ENCODE measurements at regions not wholly inside any gene's neighbourhood (a gene's known extent, or its start where the extent isn't known, plus 50 kb on each side); places are given as distances from the start of the nearest gene placed in this dataset.

- TF ChIP-seq CREB5 (CRISPR knock-in tag; IDR thresholded peaks at IDR 0.05; ENCODE audit: low read depth), result no peak
- TF ChIP-seq, protein P1, sequence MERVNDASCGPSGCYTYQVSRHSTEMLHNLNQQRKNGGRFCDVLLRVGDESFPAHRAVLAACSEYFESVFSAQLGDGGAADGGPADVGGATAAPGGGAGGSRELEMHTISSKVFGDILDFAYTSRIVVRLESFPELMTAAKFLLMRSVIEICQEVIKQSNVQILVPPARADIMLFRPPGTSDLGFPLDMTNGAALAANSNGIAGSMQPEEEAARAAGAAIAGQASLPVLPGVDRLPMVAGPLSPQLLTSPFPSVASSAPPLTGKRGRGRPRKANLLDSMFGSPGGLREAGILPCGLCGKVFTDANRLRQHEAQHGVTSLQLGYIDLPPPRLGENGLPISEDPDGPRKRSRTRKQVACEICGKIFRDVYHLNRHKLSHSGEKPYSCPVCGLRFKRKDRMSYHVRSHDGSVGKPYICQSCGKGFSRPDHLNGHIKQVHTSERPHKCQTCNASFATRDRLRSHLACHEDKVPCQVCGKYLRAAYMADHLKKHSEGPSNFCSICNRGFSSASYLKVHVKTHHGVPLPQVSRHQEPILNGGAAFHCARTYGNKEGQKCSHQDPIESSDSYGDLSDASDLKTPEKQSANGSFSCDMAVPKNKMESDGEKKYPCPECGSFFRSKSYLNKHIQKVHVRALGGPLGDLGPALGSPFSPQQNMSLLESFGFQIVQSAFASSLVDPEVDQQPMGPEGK (CRISPR knock-in tag; IDR thresholded peaks at IDR 0.05; ENCODE audit: borderline replicate concordance), result no peak
- no peak for TF ChIP-seq RARB (CRISPR knock-in tag; IDR thresholded peaks at IDR 0.05)
- TF ChIP-seq TCF4 (CRISPR knock-in tag; IDR thresholded peaks at IDR 0.05; ENCODE audit: borderline replicate concordance), result no peak
- TF ChIP-seq ARNTL (CRISPR knock-in tag; IDR thresholded peaks at IDR 0.05; ENCODE audit: borderline replicate concordance, low read depth), result no peak
- TF ChIP-seq GLIS3 (CRISPR knock-in tag; IDR thresholded peaks at IDR 0.05), result no peak
- TF ChIP-seq, protein P2, sequence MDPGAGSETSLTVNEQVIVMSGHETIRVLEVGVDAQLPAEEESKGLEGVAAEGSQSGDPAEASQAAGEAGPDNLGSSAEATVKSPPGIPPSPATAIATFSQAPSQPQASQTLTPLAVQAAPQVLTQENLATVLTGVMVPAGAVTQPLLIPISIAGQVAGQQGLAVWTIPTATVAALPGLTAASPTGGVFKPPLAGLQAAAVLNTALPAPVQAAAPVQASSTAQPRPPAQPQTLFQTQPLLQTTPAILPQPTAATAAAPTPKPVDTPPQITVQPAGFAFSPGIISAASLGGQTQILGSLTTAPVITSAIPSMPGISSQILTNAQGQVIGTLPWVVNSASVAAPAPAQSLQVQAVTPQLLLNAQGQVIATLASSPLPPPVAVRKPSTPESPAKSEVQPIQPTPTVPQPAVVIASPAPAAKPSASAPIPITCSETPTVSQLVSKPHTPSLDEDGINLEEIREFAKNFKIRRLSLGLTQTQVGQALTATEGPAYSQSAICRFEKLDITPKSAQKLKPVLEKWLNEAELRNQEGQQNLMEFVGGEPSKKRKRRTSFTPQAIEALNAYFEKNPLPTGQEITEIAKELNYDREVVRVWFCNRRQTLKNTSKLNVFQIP (CRISPR knock-in tag; IDR thresholded peaks at IDR 0.05; ENCODE audit: borderline replicate concordance, low read depth), result no peak
- no peak for TF ChIP-seq ZNF8 (CRISPR knock-in tag; IDR thresholded peaks at IDR 0.05)
- no peak for TF ChIP-seq ZNF70 (CRISPR knock-in tag; IDR thresholded peaks at IDR 0.05)
Observed at GRCh38 chr4:57668621-57669020, 558.4 kb upstream of the IGFBP7 start (continued).

DNA sequence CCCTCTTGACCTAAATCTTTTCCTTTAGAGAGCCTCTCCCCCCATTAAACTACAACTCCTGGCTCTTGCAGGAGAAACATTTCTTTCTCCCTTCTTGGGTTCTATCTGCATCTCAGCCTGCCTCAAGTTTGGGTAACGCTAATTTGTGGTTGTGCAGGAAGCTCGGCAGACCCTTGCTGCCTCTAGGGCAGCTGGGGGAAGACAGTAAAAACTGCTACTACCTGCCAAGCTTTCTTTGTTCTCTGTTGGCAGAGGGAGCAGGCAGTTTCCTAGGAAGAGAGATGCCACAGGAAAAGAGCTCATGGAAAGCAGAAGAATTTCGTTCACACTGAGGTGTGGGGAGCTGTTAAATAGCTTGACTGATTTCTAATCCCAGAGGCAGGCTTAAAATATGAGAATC lies 555.6 kb upstream of the IGFBP7 start:
- TF ChIP-seq ESRRG (CRISPR knock-in tag; IDR thresholded peaks at IDR 0.05) (no peak), TSHZ2 (CRISPR knock-in tag; IDR thresholded peaks at IDR 0.05) (no peak)
- TF ChIP-seq, protein P3, sequence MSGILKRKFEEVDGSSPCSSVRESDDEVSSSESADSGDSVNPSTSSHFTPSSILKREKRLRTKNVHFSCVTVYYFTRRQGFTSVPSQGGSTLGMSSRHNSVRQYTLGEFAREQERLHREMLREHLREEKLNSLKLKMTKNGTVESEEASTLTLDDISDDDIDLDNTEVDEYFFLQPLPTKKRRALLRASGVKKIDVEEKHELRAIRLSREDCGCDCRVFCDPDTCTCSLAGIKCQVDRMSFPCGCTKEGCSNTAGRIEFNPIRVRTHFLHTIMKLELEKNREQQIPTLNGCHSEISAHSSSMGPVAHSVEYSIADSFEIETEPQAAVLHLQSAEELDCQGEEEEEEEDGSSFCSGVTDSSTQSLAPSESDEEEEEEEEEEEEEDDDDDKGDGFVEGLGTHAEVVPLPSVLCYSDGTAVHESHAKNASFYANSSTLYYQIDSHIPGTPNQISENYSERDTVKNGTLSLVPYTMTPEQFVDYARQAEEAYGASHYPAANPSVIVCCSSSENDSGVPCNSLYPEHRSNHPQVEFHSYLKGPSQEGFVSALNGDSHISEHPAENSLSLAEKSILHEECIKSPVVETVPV (CRISPR knock-in tag; IDR thresholded peaks at IDR 0.05), result no peak
- ATAC-seq, result no peak

DNA sequence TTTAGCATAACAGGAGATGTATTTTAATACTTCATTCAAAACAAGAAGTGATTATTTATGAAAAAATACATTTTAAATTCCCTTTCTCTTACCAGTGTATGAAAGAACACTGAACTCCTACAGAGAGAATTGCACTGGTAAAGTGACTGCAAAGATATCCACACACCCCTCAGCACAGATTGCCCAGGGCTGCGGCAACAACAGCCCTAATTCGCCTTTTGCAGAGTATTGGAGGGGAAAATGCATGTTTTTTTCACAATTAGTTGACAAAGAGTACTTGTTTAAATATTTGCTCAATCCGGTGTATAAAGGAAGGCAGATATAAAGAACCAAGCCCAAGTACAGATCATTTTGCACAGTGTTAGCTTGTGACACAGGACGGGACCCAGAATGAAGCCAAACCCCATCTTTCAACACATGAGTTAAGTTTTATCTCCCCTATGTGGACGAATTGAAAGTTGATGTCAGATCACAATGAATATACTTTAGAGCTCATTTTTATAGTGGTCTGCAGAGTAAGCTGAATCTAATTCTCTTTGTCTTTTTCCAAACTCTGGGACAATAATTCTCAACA lies 551.4 kb upstream of the IGFBP7 start:
- no peak for TF ChIP-seq ISL1 (CRISPR knock-in tag; IDR thresholded peaks at IDR 0.05)
- no peak for TF ChIP-seq ZFP30 (CRISPR knock-in tag; IDR thresholded peaks at IDR 0.05)
- no peak for TF ChIP-seq ARNTL (CRISPR knock-in tag; IDR thresholded peaks at IDR 0.05; ENCODE audit: borderline replicate concordance, low read depth)
- no peak for TF ChIP-seq OSR1 (CRISPR knock-in tag; IDR thresholded peaks at IDR 0.05)
- TF ChIP-seq ESRRG (CRISPR knock-in tag; IDR thresholded peaks at IDR 0.05), result no peak
- TF ChIP-seq BACH2 (CRISPR knock-in tag; IDR thresholded peaks at IDR 0.05; ENCODE audit: borderline replicate concordance), result no peak

GRCh38 chr4:57658673-57659072 lies 548.5 kb upstream of the IGFBP7 start:
- ATAC-seq, result no peak
- TF ChIP-seq RARB (CRISPR knock-in tag; IDR thresholded peaks at IDR 0.05), result no peak
- TF ChIP-seq, protein P3 (CRISPR knock-in tag; IDR thresholded peaks at IDR 0.05), result no peak
- TF ChIP-seq ZFP3 (CRISPR knock-in tag; IDR thresholded peaks at IDR 0.05), result no peak
- no peak for TF ChIP-seq ARNTL (CRISPR knock-in tag; IDR thresholded peaks at IDR 0.05; ENCODE audit: borderline replicate concordance, low read depth)
- no peak for TF ChIP-seq ZC3H10 (CRISPR knock-in tag; IDR thresholded peaks at IDR 0.05)
- TF ChIP-seq ZNF8 (CRISPR knock-in tag; IDR thresholded peaks at IDR 0.05), result no peak
- TF ChIP-seq TOX (CRISPR knock-in tag; IDR thresholded peaks at IDR 0.05; ENCODE audit: borderline replicate concordance), result no peak
- no peak for TF ChIP-seq OSR1 (CRISPR knock-in tag; IDR thresholded peaks at IDR 0.05)
- no peak for TF ChIP-seq CSDC2 (CRISPR knock-in tag; IDR thresholded peaks at IDR 0.05)
- TF ChIP-seq SNAI2 (CRISPR knock-in tag; IDR thresholded peaks at IDR 0.05), result no peak

More for the DNA sequence above, 551.4 kb upstream of the IGFBP7 start:
- ATAC-seq, result no peak

Data from SK-N-SH treated with all-trans-retinoic acid at 6 μM for 48 hours (cell line).